ENCODE measurements at regions not wholly inside any gene's neighbourhood (a gene's known extent, or its start where the extent isn't known, plus 50 kb on each side); places are given as distances from the start of the nearest gene placed in this dataset.
"Not testable (repeated sequence)": the region's sequence is repeated elsewhere in the genome, so short reads cannot be mapped to it uniquely, and the experiment has no call there.

DNA sequence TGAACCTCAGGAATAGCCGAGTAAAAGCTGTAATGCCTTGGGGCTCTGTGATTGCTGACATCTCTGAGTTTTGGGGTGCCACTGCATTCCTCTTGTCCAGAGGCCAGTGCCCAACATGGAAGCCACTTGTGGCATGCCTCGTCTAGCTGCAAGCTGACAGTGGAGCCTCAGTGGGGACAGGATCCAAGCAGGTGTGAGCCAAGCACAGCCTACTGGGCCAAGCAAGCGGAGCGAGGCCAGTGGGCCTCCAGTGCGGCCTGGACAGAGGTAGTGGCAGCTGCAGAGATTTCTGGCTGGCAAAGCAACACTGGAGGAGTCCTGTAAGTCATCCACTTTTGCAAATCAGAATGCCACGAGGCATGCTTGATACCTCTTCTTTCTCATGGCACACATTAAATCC is 1038.2 kb upstream of the CNTN5 start:
- no peak for DNase-seq

GRCh38 chr11:97989121-97989520 is 1031.6 kb upstream of the CNTN5 start:
- no peak for DNase-seq

DNA sequence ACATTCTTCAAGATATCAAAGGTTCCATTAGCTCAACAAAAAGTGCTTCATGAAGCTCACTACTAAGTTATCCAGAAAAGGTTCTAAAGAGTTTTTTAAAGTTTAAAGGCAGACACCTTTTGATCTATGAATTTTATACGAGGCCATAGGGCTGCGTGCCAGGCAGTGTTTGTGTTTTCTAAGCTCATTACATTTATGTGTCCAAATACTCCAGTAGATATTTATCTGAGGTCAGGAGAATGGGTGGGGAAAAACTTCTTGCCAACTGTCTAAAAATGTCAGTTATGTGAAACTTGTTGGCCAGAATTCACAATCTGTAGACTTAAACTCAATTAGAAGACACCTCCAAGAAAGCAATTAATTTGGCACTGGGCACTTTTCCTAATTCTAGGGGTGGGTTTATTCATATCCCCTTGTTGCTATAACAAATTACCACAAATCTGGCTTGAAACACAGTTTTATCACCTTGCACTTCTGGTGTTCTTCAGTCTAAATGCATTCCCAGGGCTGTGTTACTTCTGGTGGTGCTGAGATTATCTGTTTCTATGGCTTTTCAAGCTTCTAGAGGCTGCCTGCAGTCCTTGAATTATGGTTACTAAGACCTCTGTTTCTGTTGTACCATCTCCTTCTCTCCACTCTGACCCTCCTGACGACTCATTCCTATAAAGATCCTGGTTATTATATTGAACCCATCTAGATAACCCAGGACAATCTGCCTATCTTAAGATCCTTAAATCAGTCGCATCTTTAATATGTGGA is 1030.4 kb upstream of the CNTN5 start:
- no peak for DNase-seq

- DNase-seq, result no peak
These were observed 1027.2 kb upstream of the CNTN5 start for GRCh38 chr11:97993562-97993961.

- no peak for DNase-seq
These were observed 1024.9 kb upstream of the CNTN5 start for GRCh38 chr11:97995874-97996273.

DNA sequence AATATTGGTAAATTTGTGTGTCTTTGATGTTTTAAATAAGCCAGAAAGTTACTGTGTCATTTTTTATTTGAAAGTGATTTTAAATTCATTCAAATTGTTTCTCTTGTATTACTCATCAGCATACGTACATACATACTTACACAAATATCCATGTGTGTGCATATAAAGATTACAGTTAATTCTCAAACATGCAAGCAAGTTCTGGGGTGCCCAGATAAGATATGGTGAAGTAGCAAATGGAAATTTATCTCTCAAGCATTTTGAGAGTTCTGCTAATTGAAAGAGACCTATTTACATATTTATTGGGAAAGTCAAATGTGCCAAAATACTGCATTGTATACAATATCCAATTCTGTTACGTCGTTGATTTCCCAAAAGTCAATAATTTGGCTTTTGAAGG is 1024.0 kb upstream of the CNTN5 start:
- DNase-seq, result no peak

- DNase-seq, result no peak
These were observed 1017.0 kb upstream of the CNTN5 start for GRCh38 chr11:98003606-98004371.

DNA sequence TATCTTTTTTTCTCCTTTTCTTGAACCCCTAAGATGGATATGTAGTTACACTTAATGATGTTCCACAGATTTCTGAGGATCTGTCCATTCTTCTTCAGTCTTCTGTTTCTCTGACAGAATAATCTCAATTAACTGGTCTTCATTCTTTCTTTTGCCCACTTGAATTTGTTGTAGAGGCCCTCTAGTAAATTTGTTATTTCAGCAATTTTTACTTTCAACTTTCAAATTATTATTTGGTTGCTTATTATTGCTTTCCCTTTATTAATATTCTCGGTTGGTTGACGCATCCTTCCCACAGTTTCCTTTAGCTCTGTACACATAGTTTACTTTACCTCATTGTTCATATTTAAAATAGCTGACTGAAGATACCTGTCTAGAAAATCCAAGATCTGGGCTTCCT is 1013.7 kb upstream of the CNTN5 start:
- no peak for DNase-seq

GRCh38 chr11:98027652-98028051 is 993.1 kb upstream of the CNTN5 start:
- DNase-seq, result no peak

DNA sequence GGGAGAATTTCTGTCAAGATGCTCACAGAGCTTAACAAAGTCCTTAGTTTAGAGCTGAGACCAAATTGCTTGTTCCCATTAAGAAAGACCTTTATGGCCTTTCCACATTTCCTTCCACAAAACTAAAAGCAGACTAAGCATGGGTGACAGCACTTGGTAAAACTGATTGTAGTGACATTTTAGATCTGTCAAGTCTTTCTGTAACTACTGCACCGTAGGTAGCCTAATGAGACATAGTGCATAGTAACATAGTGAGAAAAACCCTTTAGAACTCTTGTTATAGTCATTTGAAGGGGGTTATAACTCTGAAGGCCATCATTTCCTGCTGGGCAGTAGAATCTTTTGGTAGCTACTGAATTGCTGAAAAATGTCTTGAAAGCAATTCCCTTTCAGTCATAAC is 990.9 kb upstream of the CNTN5 start:
- DNase-seq, result no peak

DNA sequence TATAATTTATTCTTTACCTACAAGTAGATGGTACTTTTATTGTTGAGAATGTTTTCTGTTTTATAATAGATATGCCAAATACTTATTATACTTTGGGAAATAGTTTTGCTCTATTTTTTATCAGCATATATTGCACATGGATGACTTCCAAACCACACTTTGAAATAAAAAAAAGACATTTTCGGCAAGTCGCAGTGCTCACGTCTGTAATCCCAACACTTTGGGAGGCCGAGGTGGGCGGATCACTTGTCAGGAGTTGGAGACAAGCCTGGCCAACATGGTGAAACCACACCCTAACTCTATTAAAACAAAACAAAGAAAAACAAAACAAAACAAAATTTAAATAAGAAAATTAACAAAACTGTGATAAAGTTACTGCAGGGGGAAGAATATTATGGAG is 983.9 kb upstream of the CNTN5 start:
- DNase-seq, result no peak

DNA sequence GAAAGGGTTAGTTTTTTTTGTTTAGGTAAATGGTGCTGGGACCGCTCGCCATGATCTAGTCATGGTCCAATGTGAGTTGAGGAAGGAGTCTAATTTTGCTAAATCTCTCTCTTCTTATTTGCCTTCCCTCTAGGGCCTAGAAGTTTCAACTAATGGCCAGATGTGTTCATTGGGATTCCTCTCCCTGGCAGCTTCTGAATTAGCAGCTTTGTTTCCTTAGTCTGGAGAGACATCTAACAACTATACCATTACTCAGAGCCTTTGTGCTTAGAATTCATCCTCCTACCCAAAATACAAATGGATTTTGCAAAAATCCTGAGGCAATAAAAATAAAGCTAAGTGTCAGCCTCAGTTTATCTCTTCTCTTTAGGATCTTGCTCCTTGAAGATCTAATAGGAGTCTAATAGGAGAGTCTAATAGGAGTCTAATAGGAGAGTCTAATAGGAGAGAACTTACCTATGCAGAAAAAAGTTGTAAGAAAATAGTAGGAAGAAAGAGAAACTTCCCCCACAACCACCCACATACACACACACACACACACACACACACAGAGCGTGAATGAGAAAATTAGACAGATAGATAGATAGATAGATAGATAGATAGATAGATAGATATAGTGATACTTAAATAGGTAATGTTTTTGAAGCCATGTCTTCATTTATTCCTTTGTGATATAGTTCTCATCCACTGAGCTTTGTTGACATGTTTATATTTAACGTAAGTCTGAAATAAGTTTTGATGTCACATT is 980.5 kb upstream of the CNTN5 start:
- DNase-seq, result no peak

- DNase-seq, result no peak
These were observed 973.1 kb upstream of the CNTN5 start for GRCh38 chr11:98047647-98048046.

GRCh38 chr11:98053851-98054250 is 966.9 kb upstream of the CNTN5 start:
- no peak for DNase-seq

DNA sequence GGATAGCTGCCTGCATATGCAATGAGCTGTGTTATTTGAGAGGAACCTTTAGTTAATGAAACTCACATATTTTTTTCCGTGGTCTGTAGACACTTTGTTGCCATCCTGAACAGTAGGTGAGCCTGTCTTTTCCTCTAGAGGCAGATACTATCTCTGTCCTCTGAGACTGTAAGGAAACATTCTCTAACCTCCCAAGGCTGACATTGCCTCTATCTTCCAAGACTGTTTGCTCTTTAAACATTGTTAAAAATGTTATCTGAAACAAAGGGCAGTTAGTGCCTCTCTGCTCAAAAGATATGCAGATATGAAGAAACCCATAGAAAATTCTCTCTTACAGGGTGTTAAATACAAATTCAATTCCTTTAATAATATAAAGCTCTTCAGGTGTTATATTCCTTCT is 963.8 kb upstream of the CNTN5 start:
- DNase-seq, result no peak

- DNase-seq, result no peak
These were observed 961.3 kb upstream of the CNTN5 start for GRCh38 chr11:98059488-98059887.

- no peak for DNase-seq
These were observed 960.0 kb upstream of the CNTN5 start for GRCh38 chr11:98060759-98061158.

DNA sequence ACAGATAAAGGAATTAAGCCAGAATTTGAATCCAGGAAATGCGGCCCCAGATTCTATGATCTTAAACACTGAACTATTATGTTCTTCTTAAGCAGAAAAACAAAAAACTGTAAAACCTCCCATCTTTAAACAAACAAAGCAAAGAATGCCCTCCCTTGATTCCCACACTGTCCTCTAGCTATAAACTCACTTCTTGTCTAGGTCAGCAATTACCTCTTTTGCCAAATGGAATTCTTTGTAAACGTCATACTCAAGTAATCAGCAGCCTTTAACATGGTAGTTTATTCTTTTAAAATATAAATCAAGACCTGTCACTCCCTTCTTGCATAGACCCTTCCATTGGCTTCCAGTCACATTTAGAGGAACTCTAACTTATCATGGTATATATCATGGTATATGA is 958.9 kb upstream of the CNTN5 start:
- no peak for DNase-seq

DNA sequence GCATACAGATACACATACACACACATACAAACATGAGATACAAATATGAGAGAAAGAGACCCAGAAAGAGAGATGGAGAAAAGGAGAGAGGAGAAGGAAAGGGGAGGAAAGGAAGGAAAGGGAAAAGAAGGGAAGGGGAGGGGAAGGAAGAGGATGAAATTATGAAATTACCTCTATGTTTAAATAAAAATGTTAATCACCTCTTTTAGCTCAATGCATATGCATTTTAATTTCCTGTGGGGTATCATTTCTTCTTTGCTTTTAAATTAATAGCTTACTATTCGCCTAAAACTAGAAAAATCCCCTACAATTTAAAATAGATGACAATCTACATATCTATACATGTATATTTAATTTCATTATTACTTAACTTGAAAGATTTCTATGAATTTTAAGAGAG is 958.0 kb upstream of the CNTN5 start:
- no peak for DNase-seq

GRCh38 chr11:98068251-98068650 is 952.5 kb upstream of the CNTN5 start:
- DNase-seq, result no peak

DNA sequence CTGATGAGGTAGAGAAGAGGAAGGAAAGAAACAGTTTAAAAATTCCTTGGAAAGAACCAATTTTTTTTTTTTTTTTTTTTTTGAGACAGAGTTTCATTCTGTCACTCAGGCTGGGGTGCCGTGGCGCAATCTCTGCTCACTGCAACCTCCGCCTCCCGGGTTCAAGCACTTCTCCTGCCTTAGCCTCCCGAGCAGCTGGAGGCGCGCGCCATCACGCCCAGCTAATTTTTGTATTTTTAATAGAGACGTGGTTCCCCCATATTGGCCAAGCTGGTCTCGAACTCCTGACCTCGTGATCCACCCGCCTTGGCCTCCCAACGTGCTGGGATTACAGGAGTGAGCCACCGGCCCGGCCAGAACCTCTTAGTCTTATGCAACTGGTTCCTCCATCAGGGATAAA is 951.6 kb upstream of the CNTN5 start:
- not testable (repeated sequence) for DNase-seq

DNA sequence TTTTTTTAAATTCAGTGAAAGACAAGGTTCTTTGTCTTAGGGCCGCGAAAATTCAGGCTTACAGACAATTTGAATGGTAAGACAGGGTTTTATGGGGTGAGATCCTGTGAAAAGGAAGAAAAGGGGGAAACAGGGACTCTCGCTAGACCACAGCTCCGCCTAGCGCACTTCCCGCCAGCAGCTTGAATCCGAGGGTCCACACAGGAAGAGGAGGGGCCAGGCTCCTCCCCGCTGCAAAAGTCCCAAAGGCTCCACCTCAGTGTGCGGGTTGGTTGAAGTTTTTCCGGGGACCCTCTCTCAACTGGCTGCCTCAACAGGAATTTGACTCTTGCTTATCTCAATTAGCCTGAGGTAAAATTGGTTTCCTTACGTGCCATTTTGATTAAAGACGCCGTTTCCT is 950.9 kb upstream of the CNTN5 start:
- no peak for DNase-seq

DNA sequence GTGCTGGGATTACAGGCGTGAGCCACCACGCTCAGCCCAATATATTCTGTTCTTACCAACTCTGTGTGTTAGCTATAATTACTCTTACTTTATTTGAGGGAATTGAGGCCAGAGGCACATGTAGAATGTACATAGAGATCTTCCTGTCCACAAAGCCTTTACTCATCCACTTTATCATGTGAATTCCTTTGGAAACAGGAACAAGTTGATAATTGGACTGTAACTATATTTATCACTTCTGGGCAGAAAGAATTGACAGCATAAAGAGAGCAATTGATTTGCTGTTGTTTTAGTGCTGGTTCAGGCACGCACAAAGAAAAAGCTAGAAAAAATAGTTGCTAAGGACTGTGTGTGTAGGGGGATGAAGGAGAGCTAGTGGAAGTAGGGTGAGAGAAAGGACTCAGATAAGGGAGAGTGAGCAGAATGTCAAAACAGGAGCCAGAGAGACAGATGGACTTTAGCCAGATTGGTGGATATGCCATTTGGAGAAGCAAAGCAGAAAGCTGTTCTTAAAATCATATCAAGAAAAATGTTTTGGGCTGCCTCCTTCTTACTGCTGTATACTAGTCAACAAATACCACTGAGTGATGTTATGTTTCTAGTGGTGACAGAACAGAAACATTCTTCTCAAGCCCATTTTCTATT is 929.8 kb upstream of the CNTN5 start:
- DNase-seq, result no peak
